HG02973 (cell line): ENCODE measurements at regions not wholly inside any gene's neighbourhood (a gene's known extent, or its start where the extent isn't known, plus 50 kb on each side); places are given as distances from the start of the nearest gene placed in this dataset.

Experiments used
- ATAC-seq: cut with Tn5 transposase; IDR thresholded peaks from one replicate; pipeline ENCODE4 v1.9.1; 2021; ENCODE audit warnings: moderate library complexity; ENCODE audit not compliant: unreplicated experiment

GRCh38 chr6:1514078-1514477, 95.6 kb upstream of the FOXC1 start:
- ATAC-seq: no peak

GRCh38 chr6:1515280-1515679, 94.4 kb upstream of the FOXC1 start:
- no peak for ATAC-seq

GRCh38 chr6:1515781-1516180, 93.9 kb upstream of the FOXC1 start:
- ATAC-seq: no peak

GRCh38 chr6:1516742-1517520, 92.8 kb upstream of the FOXC1 start:
- ATAC-seq: no peak

GRCh38 chr6:1518855-1519254, 90.9 kb upstream of the FOXC1 start:
- no peak for ATAC-seq

- no peak for ATAC-seq
These were observed 90.1 kb upstream of the FOXC1 start for GRCh38 chr6:1519597-1519996.

GRCh38 chr6:1522779-1523178, 86.9 kb upstream of the FOXC1 start:
- ATAC-seq: no peak

GRCh38 chr6:1524040-1524480, 85.7 kb upstream of the FOXC1 start:
- ATAC-seq: no peak

GRCh38 chr6:1525364-1526038, 84.2 kb upstream of the FOXC1 start:
- ATAC-seq: no peak

- ATAC-seq: no peak
These were observed 83.2 kb upstream of the FOXC1 start for GRCh38 chr6:1526398-1527072.

GRCh38 chr6:1527073-1527457, 82.7 kb upstream of the FOXC1 start:
- no peak for ATAC-seq

- no peak for ATAC-seq
These were observed 74.4 kb upstream of the FOXC1 start for GRCh38 chr6:1535295-1535694.

GRCh38 chr6:1536526-1537429, 72.9 kb upstream of the FOXC1 start:
- ATAC-seq: no peak

- ATAC-seq: no peak
These were observed 71.3 kb upstream of the FOXC1 start for GRCh38 chr6:1538369-1538768.

- no peak for ATAC-seq
These were observed 70.8 kb upstream of the FOXC1 start for GRCh38 chr6:1538810-1539478.

GRCh38 chr6:1540864-1541521, 68.7 kb upstream of the FOXC1 start:
- ATAC-seq: no peak

GRCh38 chr6:1542335-1542734, 67.4 kb upstream of the FOXC1 start:
- ATAC-seq: no peak

- no peak for ATAC-seq
These were observed 67.0 kb upstream of the FOXC1 start for GRCh38 chr6:1542764-1543163.

GRCh38 chr6:1544000-1544399, 65.7 kb upstream of the FOXC1 start:
- no peak for ATAC-seq

- no peak for ATAC-seq
These were observed 65.1 kb upstream of the FOXC1 start for GRCh38 chr6:1544603-1545002.
